HEK293 (cell line): ENCODE measurements at regions not wholly inside any gene's neighbourhood (a gene's known extent, or its start where the extent isn't known, plus 50 kb on each side); places are given as distances from the start of the nearest gene placed in this dataset.

ENCODE experiments used
- ZBTB10 ChIP-seq: fragments of 450-650 bp; formaldehyde crosslinking; IDR thresholded peaks from 2 replicates; pipeline ENCODE4 v1.5.1; 2016; ENCODE audit warnings: missing biosample characterization, missing genetic modification characterization
- ZNF670 ChIP-seq: fragments of 450-650 bp; formaldehyde crosslinking; IDR thresholded peaks from 2 replicates; pipeline ENCODE4 v1.5.1; 2016; ENCODE audit warnings: missing biosample characterization, missing genetic modification characterization, low read depth

- no peak for TF ChIP-seq ZBTB10 (tag by site-specific recombination)
- TF ChIP-seq ZNF670 (tag by site-specific recombination): no peak
Measured at GRCh38 chr10:58086144-58086762, 181.4 kb downstream of the IPMK start.
